Thymus (tissue), 11 donors: ENCODE measurements at regions not wholly inside any gene's neighbourhood (a gene's known extent, or its start where the extent isn't known, plus 50 kb on each side); places are given as distances from the start of the nearest gene placed in this dataset.

Source experiments
- DNase-seq, 9 donors: peaks; one replicate each; pipeline ENCODE4 v3.0.0-alpha.2; 2013; ENCODE audit warnings: low spot score in 9 of 9, low read depth in 6 of 9, missing footprints in 1 of 9
- H3K27ac ChIP-seq, 2 donors: one replicate each; pipeline ENCODE4 v1.5.1; 2013; ENCODE audit warnings: control low read depth in 1 of 2, low read depth in 1 of 2, low read length in 1 of 2, mild to moderate bottlenecking in 1 of 2, moderate library complexity in 1 of 2
- H3K27me3 ChIP-seq, 2 donors: one replicate each; pipeline ENCODE4 v1.5.1; 2013; ENCODE audit warnings: low read length in 1 of 2; ENCODE audit not compliant: control insufficient read depth in 2 of 2, insufficient read depth in 1 of 2
- H3K36me3 ChIP-seq, 2 donors: one replicate each; pipeline ENCODE4 v1.5.1; 2013; ENCODE audit warnings: low read length in 1 of 2, mild to moderate bottlenecking in 1 of 2, moderate library complexity in 1 of 2; ENCODE audit not compliant: control insufficient read depth in 2 of 2, insufficient read depth in 2 of 2
- H3K4me1 ChIP-seq, 2 donors: one replicate each; pipeline ENCODE4 v1.5.1; 2013; ENCODE audit warnings: low read length in 2 of 2; ENCODE audit not compliant: control insufficient read depth in 2 of 2, insufficient read depth in 2 of 2
- H3K4me3 ChIP-seq, 2 donors: one replicate each; pipeline ENCODE4 v1.5.1; 2013; ENCODE audit warnings: low read length in 2 of 2, control low read depth in 1 of 2, mild to moderate bottlenecking in 1 of 2
- H3K9me3 ChIP-seq, 2 donors: one replicate each; pipeline ENCODE4 v1.5.1; 2013; ENCODE audit warnings: low read length in 1 of 2, mild to moderate bottlenecking in 1 of 2; ENCODE audit not compliant: control insufficient read depth in 2 of 2, insufficient read depth in 1 of 2
- WGBS: extraction: QIAGEN DNeasy Blood & Tissue Kit; methylation state at CpG from one replicate; pipeline ENCODE4 v1.1.7; 2013; 5-methylcytosine and 5-hydroxymethylcytosine counted together
- donor health status: healthy.

DNA sequence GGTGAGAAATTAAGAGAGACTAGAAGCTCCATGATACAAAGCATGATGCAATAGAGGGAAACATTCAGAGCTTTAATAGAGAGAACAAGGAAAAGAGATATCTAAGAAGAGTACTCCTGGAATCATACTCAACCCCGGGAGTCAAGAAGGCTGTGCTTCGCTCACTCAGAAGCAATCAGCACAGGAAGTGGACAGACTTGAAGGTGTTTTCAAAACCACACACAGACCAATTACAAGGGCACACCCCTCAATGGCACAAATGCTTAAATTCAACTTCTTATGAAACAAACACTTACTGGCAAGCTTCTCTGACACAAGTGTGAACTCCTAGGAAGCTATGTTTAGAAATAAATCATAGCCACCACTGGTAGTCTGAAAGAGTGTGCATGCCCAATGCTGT is 462.3 kb downstream of the GABRG2 start:
- WGBS, result 90% methylated on average over 2 of the region's 2 CpGs

DNA sequence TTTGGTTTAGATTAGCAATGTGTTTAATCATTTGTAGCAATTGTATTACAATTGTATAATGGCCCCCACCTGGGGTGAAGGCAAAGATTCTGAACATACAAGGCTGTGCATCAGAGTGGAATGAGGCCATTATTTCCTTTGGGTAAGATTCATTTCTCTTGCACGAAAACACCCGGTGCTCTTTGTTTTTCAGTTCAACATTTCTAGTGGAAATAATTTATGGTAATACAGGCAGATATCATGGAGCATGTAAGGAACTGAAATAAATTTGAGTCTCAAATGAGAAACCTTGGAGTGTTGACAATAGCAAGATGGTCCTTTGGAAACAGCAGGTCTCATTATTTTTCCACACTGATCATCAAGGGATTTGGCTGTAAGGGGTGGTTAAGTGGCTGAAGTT is 475.9 kb downstream of the GABRG2 start:
- H3K36me3 ChIP-seq, result no peaks in the 10 kb centered on the region
- no peaks in the 10 kb centered on the region for H3K4me1 ChIP-seq
- no peak for DNase-seq
- H3K27me3 ChIP-seq, result no peaks in the 10 kb centered on the region
- 89% methylated on average over 2 of the region's 2 CpGs for WGBS
- no peak overlapping the region for H3K4me3 ChIP-seq
- H3K27ac ChIP-seq, result no peak overlapping the region
- H3K9me3 ChIP-seq, result peaks cover 0 to 2% of the 10 kb centered on the region in 2 donors

More for the DNA sequence above, 462.3 kb downstream of the GABRG2 start:
- peaks cover 0 to 16% of the 10 kb centered on the region in 2 donors for H3K9me3 ChIP-seq
- no peaks in the 10 kb centered on the region for H3K27me3 ChIP-seq
- H3K36me3 ChIP-seq, result no peaks in the 10 kb centered on the region
- DNase-seq, result no peak
- no peak overlapping the region for H3K27ac ChIP-seq
- H3K4me3 ChIP-seq, result no peak overlapping the region
- no peaks in the 10 kb centered on the region for H3K4me1 ChIP-seq

DNA sequence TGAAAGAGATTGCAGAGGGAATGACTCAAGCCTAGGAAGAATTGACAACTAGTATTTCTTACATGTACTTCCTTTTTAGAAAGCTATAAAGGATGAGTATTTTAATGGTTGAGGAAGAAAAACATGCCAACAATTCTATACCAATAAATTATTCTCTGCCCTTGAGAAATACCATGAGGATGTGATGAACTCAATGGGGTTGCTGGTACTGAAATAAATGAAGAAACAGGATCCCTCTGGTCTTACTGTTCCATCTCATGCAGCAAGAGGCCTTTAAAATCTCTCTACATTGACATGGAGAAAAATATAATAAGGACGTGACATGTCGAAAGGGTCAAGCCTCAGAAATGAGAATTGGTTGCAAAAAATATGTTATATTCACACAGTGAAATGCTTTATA is 477.3 kb downstream of the GABRG2 start:
- Histone ChIP-seq H3K27me3 (no peaks in the 10 kb centered on the region), H3K27ac (no peak overlapping the region), H3K9me3 (peaks cover 0 to 9% of the 10 kb centered on the region in 2 donors), H3K4me1 (no peaks in the 10 kb centered on the region), H3K36me3 (no peaks in the 10 kb centered on the region), H3K4me3 (no peak overlapping the region)
- no peak for DNase-seq
- 96% methylated on average over 2 of the region's 2 CpGs for WGBS

DNA sequence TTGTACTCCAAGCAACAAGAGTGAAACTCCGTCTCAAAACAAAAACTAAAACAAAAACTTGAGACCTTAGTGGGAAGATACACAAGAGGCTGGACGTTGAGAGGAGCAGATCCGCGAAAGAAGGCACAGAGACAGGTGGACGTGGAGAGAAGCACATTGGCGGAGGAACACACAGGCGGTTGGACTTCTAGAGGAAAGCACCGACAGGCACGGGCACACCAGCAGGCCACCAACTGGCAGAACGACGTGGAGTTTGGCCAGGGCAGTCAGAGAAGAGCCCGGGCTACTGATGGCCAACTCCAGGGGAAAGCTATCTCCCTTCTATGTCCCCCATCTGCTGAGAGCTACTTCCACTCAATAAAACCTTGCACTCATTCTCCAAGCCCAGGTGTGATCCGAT is 482.7 kb downstream of the GABRG2 start:
- no peak for DNase-seq
- H3K27me3 ChIP-seq, result no peaks in the 10 kb centered on the region
- WGBS, result 94% methylated on average over 13 of the region's 13 CpGs
- H3K36me3 ChIP-seq, result no peaks in the 10 kb centered on the region
- H3K27ac ChIP-seq, result no peak overlapping the region
- H3K4me3 ChIP-seq, result no peak overlapping the region
- H3K9me3 ChIP-seq, result peaks cover 0 to 18% of the 10 kb centered on the region in 2 donors
- H3K4me1 ChIP-seq, result no peaks in the 10 kb centered on the region

DNA sequence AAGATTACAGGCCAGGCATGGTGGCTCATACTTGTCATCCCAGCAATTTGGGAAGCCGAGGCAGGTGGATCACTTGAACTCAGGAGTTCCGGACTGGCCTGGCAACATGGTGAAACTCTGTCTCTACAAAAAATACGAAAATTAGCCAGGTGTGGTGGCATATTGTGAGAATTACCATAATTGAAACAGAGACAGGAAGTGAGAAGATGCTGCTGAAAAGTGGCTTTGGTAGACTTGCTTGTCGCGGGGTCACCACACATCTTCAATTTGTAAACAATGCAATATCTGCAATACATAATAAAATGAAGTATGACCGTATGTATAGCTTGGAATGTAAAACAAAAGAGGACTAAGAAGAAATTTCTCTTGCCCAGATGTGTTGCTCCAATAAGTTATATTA is 490.5 kb downstream of the GABRG2 start:
- 93% methylated on average over 6 of the region's 6 CpGs for WGBS
- Histone ChIP-seq H3K27me3 (no peaks in the 10 kb centered on the region), H3K27ac (no peak overlapping the region), H3K4me1 (no peaks in the 10 kb centered on the region), H3K4me3 (no peak overlapping the region), H3K36me3 (no peaks in the 10 kb centered on the region), H3K9me3 (peaks cover 0 to 3% of the 10 kb centered on the region in 2 donors)
- DNase-seq, result no peak

DNA sequence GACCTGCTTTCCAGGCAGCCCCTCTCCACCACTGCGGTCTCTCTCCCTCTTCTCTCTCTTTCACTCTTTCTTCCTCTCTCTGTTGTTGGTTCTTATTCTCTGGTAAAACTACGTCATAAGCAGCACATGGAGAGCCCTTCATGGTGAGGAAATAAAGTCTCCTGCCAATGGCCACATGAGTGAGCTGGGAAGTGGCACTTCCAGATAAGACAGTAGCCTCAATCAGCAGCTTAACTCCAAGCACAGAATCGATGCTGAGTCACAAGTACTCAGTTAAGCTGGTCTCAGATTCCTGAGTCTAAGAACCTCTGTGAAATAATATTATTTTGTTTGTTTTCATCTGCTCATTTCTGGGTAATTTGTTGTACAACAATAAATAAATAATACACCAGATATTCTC is 500.1 kb downstream of the GABRG2 start:
- Histone ChIP-seq H3K4me3 (no peak overlapping the region), H3K9me3 (peaks cover 0 to 4% of the 10 kb centered on the region in 2 donors), H3K27me3 (no peaks in the 10 kb centered on the region), H3K4me1 (no peaks in the 10 kb centered on the region), H3K36me3 (no peaks in the 10 kb centered on the region), H3K27ac (no peak overlapping the region)
- DNase-seq, result no peak
- 85% methylated on average over 3 of the region's 3 CpGs for WGBS

DNA sequence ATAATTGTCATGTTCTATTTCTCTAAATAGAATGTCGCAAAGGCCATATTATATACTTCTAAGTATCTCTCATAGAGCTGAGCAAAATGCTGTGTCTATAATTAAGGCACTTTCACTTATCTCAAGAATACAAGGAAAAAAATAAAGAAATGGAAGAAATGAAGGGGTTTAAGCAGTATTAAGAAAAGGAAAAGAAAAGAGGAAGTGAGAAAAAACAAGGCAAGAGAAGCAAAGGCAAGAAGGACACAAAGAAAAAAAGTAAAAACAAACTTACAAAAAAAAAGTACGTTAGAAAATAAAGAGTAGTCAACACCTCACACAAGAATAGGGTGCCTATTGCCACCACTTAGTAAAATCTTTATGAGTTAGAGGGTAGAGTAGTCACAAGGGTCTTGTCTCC is 506.2 kb downstream of the GABRG2 start:
- Histone ChIP-seq H3K36me3 (no peaks in the 10 kb centered on the region), H3K27me3 (no peaks in the 10 kb centered on the region), H3K9me3 (no peaks in the 10 kb centered on the region), H3K27ac (no peak overlapping the region), H3K4me3 (no peak overlapping the region), H3K4me1 (no peaks in the 10 kb centered on the region)
- WGBS, result 86% methylated on average over 2 of the region's 2 CpGs
- DNase-seq, result no peak

DNA sequence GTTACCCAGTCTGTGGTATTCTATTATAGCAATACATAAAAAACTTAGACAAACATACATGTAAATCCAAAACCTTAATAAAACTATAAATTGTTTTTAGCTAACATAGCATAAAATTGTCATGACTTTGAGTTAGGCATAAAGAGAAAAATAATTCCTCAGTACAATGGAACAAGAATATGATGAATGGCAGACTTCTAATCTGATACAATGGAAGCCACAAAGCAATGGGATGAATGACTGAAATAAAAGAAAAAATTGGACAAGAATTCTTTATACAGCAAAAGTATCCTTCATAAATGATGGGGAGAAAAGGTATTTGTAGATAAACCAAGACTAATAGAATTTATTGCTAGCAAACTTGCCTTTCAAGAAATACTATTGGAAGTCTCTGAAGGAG is 524.2 kb downstream of the GABRG2 start:
- H3K27ac ChIP-seq, result no peak overlapping the region
- no peak for DNase-seq
- no peaks in the 10 kb centered on the region for H3K27me3 ChIP-seq
- H3K4me1 ChIP-seq, result no peaks in the 10 kb centered on the region
- H3K36me3 ChIP-seq, result no peaks in the 10 kb centered on the region
- no peaks in the 10 kb centered on the region for H3K9me3 ChIP-seq
- no peak overlapping the region for H3K4me3 ChIP-seq

DNA sequence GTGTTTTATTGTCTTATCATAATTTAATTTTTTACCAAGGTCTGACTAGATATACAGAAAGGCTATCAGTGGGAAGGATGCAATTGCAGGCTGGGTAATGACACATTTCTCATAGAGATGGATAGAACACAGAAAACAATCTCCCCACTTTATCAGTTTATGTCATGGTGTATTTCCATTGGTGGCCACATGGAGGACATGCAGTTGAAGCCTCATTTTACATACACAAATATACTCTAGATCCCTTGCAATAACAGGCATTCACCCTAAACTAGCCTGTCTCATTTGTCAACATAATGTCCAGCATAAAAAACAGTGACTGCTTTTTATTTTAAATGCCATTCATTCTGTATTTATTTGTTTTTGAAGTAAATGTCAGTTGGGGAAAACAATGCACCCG is 526.3 kb downstream of the GABRG2 start:
- no peaks in the 10 kb centered on the region for H3K36me3 ChIP-seq
- WGBS, result 94% methylated on average over 1 of the region's 1 CpG
- no peaks in the 10 kb centered on the region for H3K27me3 ChIP-seq
- no peak overlapping the region for H3K4me3 ChIP-seq
- no peak for DNase-seq
- H3K4me1 ChIP-seq, result no peaks in the 10 kb centered on the region
- H3K27ac ChIP-seq, result no peak overlapping the region
- H3K9me3 ChIP-seq, result no peaks in the 10 kb centered on the region

DNA sequence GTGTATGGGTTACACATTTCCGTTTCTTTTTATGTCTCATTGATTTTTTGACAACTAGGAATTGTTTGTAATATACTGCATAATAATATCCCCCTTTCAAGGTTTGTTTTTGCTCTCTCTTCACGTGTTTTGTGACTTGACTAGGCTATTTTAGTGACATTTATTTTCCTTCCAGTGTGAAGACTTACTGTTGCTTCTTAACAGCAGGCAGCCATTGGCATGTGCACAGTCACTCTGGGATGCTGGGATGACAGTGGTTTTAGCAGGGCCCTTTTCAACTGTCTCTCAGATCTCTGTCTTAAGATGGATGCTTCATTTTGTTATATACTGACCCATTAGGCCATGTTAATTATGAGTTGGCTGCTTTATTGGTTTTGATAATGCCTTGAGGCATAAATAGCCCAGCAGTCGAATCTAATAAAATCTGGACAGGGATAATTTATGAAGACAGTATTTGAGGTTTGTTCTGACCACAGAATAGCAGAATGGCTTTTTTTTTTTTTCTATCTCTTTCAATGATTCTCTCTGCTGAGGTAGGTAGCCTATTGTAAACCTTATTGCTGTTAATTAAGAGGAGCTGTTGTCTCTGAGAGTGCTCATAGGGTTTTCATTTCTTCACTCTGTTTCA is 536.0 kb downstream of the GABRG2 start:
- no peak for DNase-seq
- WGBS, result 74% methylated on average over 3 of the region's 3 CpGs
- Histone ChIP-seq H3K9me3 (peaks cover 0 to 3% of the 10 kb centered on the region in 2 donors), H3K4me1 (no peaks in the 10 kb centered on the region), H3K36me3 (no peaks in the 10 kb centered on the region), H3K4me3 (no peak overlapping the region), H3K27ac (no peak overlapping the region), H3K27me3 (no peaks in the 10 kb centered on the region)
